ENCODE measurements at regions not wholly inside any gene's neighbourhood (a gene's known extent, or its start where the extent isn't known, plus 50 kb on each side); places are given as distances from the start of the nearest gene placed in this dataset.

- Histone ChIP-seq H3K4me1 (ENCODE audit: control insufficient read depth in 1 of 2, insufficient read depth in 2 of 2, low read length in 2 of 2) (no peaks in the 10 kb centered on the region), H3K79me2 (ENCODE audit: insufficient read depth, low read length) (no peaks in the 10 kb centered on the region), H3K9me2 (ENCODE audit: insufficient read depth) (no peaks in the 10 kb centered on the region), H3K4me2 (ENCODE audit: low read length) (no peak overlapping the region), H2AFZ (ENCODE audit: low read depth, low read length, poor library complexity, severe bottlenecking) (no peak overlapping the region), H3K27ac (ENCODE audit: low read depth, low read length) (no peak overlapping the region), H4K20me1 (ENCODE audit: insufficient read depth) (no peaks in the 10 kb centered on the region), H3K9me3 (ENCODE audit: control insufficient read depth in 1 of 2, insufficient read depth in 1 of 2, low read depth in 1 of 2, low read length in 2 of 2) (no peaks in the 10 kb centered on the region), H3K36me3 (ENCODE audit: control insufficient read depth in 1 of 2, insufficient read depth in 2 of 2, low read length in 2 of 2) (no peaks in the 10 kb centered on the region), H3K4me3 (replicated peaks in 1 of 2; ENCODE audit: low read depth in 1 of 2, low read length in 2 of 2) (no peak overlapping the region), H3K27me3 (ENCODE audit: insufficient read depth, low read length) (no peaks in the 10 kb centered on the region), H3K9ac (ENCODE audit: low read length) (no peak overlapping the region)
- CTCF ChIA-PET, result no interaction called here
- ATAC-seq (no peak), DNase-seq (ENCODE audit: low read depth, low spot score) (no peak)
- intact Hi-C loops (cut with micrococcal nuclease), result no loop called here
- POLR2A ChIA-PET, result no interaction called here
- TF ChIP-seq EZH2 (IDR thresholded peaks at IDR 0.05) (no peak), RAD21 (IDR thresholded peaks at IDR 0.05; ENCODE audit: low read depth) (no peak)
- RAD21 ChIA-PET (ENCODE audit: low non-redundant PET in 1 of 2, low total read pairs in 2 of 2, uncharacterized antibody in 2 of 2, unreplicated experiment in 2 of 2), result no interaction called here
- no TSS peak for BruUV-seq (replicated peaks)
These were observed 59.8 kb upstream of the BACH1 start for GRCh38 chr21:29238967-29239290.

- intact Hi-C loops (cut with micrococcal nuclease), result no loop called here
- no peaks in the 10 kb centered on the region for H3K36me3 ChIP-seq (ENCODE audit: control insufficient read depth in 1 of 2, insufficient read depth in 2 of 2, low read length in 2 of 2)
- H3K4me3 ChIP-seq (replicated peaks in 1 of 2; ENCODE audit: low read depth in 1 of 2, low read length in 2 of 2), result no peak overlapping the region
- no peaks in the 10 kb centered on the region for H3K9me2 ChIP-seq (ENCODE audit: insufficient read depth)
- RAD21 ChIA-PET (ENCODE audit: low non-redundant PET in 1 of 2, low total read pairs in 2 of 2, uncharacterized antibody in 2 of 2, unreplicated experiment in 2 of 2), result no interaction called here
- H3K79me2 ChIP-seq (ENCODE audit: insufficient read depth, low read length), result no peaks in the 10 kb centered on the region
- ATAC-seq, result no peak
- no peak overlapping the region for H3K9ac ChIP-seq (ENCODE audit: low read length)
- TF ChIP-seq TCF7L2 (IDR thresholded peaks at IDR 0.05; ENCODE audit: borderline replicate concordance, extremely low read depth, insufficient read depth, insufficient read length), result no peak
- no peak for TF ChIP-seq REST (IDR thresholded peaks at IDR 0.05; ENCODE audit: low read depth)
- no TSS peak for BruUV-seq (replicated peaks)
- no peaks in the 10 kb centered on the region for H4K20me1 ChIP-seq (ENCODE audit: insufficient read depth)
- POLR2A ChIA-PET, result no interaction called here
- no peak overlapping the region for H3K27ac ChIP-seq (ENCODE audit: low read depth, low read length)
- H3K4me1 ChIP-seq (ENCODE audit: control insufficient read depth in 1 of 2, insufficient read depth in 2 of 2, low read length in 2 of 2), result no peaks in the 10 kb centered on the region
- H2AFZ ChIP-seq (ENCODE audit: low read depth, low read length, poor library complexity, severe bottlenecking), result no peak overlapping the region
- no peak for DNase-seq (ENCODE audit: low read depth, low spot score)
- H3K27me3 ChIP-seq (ENCODE audit: insufficient read depth, low read length), result no peaks in the 10 kb centered on the region
- H3K4me2 ChIP-seq (ENCODE audit: low read length), result no peak overlapping the region
- no peaks in the 10 kb centered on the region for H3K9me3 ChIP-seq (ENCODE audit: control insufficient read depth in 1 of 2, insufficient read depth in 1 of 2, low read depth in 1 of 2, low read length in 2 of 2)
- CTCF ChIA-PET, result no interaction called here
These were observed 58.6 kb upstream of the BACH1 start for GRCh38 chr21:29240136-29240535.

All from HCT116 (cell line).